ENCODE measurements at regions not wholly inside any gene's neighbourhood (a gene's known extent, or its start where the extent isn't known, plus 50 kb on each side); places are given as distances from the start of the nearest gene placed in this dataset.

DNA sequence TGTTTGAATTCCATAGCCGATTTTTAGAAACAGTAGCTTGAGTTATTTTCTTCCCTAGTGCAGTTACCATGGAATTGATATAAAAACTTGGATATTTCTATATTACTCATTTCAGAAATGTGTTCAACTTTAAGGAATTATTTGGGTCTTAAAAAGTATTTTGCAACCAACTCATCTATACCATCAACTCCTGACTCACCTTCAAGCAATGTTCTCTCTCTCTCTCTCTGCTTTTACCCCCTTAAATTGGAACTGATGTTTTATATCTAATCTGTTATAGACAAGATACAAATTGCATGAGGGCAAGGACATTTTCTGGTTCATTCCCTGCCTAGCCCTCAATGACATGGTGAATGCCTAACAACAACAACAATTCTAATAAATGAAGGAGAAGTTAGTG, 214.7 kb upstream of the NRIP1 start:
- Histone ChIP-seq H3K9me1 (ENCODE audit: insufficient read depth, low read length) (no peaks in the 10 kb centered on the region), H3K27me3 (ENCODE audit: control insufficient read depth, insufficient read depth, low read length) (no peaks in the 10 kb centered on the region; the same call in 1 of the 2 replicates), H3K14ac (replicated peaks; ENCODE audit: low read depth, low read length) (no peak overlapping the region), H2AFZ (replicated peaks; ENCODE audit: low read length, poor library complexity) (no peak overlapping the region), H4K20me1 (ENCODE audit: insufficient read depth, low read length) (no peaks in the 10 kb centered on the region), H3K56ac (ENCODE audit: extremely low read depth, insufficient read depth, low read length) (no peak overlapping the region), H2BK5ac (ENCODE audit: low read depth, low read length, poor library complexity, severe bottlenecking) (no peak overlapping the region), H3K4me3 (ENCODE audit: insufficient read depth, low read depth, low read length) (no peak overlapping the region), H3K27ac (ENCODE audit: insufficient read depth, low read length) (no peak overlapping the region), H2AK5ac (ENCODE audit: low read depth, low read length) (no peak overlapping the region), H2BK120ac (ENCODE audit: low read depth, low read length) (no peak overlapping the region), H4K91ac (ENCODE audit: insufficient read depth, low read depth, low read length) (no peak overlapping the region), H3K18ac (ENCODE audit: low read depth, low read length) (no peak overlapping the region), H3K4ac (ENCODE audit: low read depth, low read length) (no peak overlapping the region), H3K79me1 (ENCODE audit: low read depth in 1 of 2, low read length in 2 of 2) (no peaks in the 10 kb centered on the region), H2AK9ac (replicated peaks; ENCODE audit: low read depth, low read length, poor library complexity) (no peak overlapping the region), H3K4me2 (ENCODE audit: low read depth, low read length) (no peak overlapping the region), H2BK15ac (ENCODE audit: low read depth, low read length) (no peak overlapping the region), H3K23ac (ENCODE audit: low read depth, low read length) (no peak overlapping the region), H2BK20ac (ENCODE audit: low read depth, low read length) (no peak overlapping the region), H3K4me1 (ENCODE audit: control insufficient read depth, insufficient read depth, low read length) (no peaks in the 10 kb centered on the region), H4K8ac (ENCODE audit: low read depth in 2 of 2, low read length in 2 of 2) (no peak overlapping the region), H4K5ac (ENCODE audit: low read depth, low read length) (no peak overlapping the region), H3K9ac (ENCODE audit: low read depth, low read length) (no peak overlapping the region), H3K9me3 (ENCODE audit: control insufficient read depth, insufficient read depth, low read length) (no peaks in the 10 kb centered on the region), H3K36me3 (ENCODE audit: control insufficient read depth, insufficient read depth, low read length) (no peaks in the 10 kb centered on the region)
- ChIA-PET CTCF (no interaction called here), POLR2A (ENCODE audit: unreplicated experiment) (no interaction called here)
- no TSS peak for BruUV-seq (replicated peaks)
- in situ Hi-C loops (cut with MboI; ENCODE audit: low sequenced_read_pairs), result no loop called here
- dilution Hi-C loops (cut with HindIII; ENCODE audit: low sequenced_read_pairs, unreplicated experiment), result no loop called here
- intact Hi-C loops (cut with micrococcal nuclease), result no loop called here
- WGBS, 2 experiments (ENCODE audit: extremely low coverage in 2 of 2, insufficient read length in 1 of 2), result no CpG with 5 or more reads among the region's 1 CpG
- no peak for DNase-seq
- TF ChIP-seq BHLHE40 (IDR thresholded peaks at IDR 0.05; ENCODE audit: low read depth, low read length) (no peak), RCOR1 (IDR thresholded peaks at IDR 0.05; ENCODE audit: insufficient replicate concordance, low read length) (no peak), NFE2L2 (IDR thresholded peaks at IDR 0.05; ENCODE audit: low read depth, low read length) (no peak), CEBPB (IDR thresholded peaks at IDR 0.05; ENCODE audit: low read depth, low read length) (no peak), RFX5 (IDR thresholded peaks at IDR 0.05; ENCODE audit: low read depth, low read length) (no peak), SMC3 (IDR thresholded peaks at IDR 0.05; ENCODE audit: low read depth, low read length) (no peak), FOS (IDR thresholded peaks at IDR 0.05; ENCODE audit: low read depth, low read length) (no peak), RAD21 (IDR thresholded peaks at IDR 0.05; ENCODE audit: low read length) (no peak), MAFK (IDR thresholded peaks at IDR 0.05; ENCODE audit: low read depth, low read length) (no peak), CHD1 (IDR thresholded peaks at IDR 0.05; ENCODE audit: low read depth, low read length) (no peak), MXI1 (IDR thresholded peaks at IDR 0.05; ENCODE audit: borderline replicate concordance, low read depth, low read length) (no peak), MAZ (IDR thresholded peaks at IDR 0.05; ENCODE audit: borderline replicate concordance, low read depth, low read length) (no peak), POLR2A (IDR thresholded peaks at IDR 0.05; ENCODE audit: low read depth, low read length) (no peak)
- TF ChIP-seq, protein P1, sequence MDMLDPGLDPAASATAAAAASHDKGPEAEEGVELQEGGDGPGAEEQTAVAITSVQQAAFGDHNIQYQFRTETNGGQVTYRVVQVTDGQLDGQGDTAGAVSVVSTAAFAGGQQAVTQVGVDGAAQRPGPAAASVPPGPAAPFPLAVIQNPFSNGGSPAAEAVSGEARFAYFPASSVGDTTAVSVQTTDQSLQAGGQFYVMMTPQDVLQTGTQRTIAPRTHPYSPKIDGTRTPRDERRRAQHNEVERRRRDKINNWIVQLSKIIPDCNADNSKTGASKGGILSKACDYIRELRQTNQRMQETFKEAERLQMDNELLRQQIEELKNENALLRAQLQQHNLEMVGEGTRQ (IDR thresholded peaks at IDR 0.05; ENCODE audit: low read depth, low read length), result no peak
- TF ChIP-seq, protein P2, sequence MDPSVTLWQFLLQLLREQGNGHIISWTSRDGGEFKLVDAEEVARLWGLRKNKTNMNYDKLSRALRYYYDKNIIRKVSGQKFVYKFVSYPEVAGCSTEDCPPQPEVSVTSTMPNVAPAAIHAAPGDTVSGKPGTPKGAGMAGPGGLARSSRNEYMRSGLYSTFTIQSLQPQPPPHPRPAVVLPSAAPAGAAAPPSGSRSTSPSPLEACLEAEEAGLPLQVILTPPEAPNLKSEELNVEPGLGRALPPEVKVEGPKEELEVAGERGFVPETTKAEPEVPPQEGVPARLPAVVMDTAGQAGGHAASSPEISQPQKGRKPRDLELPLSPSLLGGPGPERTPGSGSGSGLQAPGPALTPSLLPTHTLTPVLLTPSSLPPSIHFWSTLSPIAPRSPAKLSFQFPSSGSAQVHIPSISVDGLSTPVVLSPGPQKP (IDR thresholded peaks at IDR 0.05; ENCODE audit: borderline replicate concordance, low read depth, low read length), result no peak
- TF ChIP-seq, protein P3, sequence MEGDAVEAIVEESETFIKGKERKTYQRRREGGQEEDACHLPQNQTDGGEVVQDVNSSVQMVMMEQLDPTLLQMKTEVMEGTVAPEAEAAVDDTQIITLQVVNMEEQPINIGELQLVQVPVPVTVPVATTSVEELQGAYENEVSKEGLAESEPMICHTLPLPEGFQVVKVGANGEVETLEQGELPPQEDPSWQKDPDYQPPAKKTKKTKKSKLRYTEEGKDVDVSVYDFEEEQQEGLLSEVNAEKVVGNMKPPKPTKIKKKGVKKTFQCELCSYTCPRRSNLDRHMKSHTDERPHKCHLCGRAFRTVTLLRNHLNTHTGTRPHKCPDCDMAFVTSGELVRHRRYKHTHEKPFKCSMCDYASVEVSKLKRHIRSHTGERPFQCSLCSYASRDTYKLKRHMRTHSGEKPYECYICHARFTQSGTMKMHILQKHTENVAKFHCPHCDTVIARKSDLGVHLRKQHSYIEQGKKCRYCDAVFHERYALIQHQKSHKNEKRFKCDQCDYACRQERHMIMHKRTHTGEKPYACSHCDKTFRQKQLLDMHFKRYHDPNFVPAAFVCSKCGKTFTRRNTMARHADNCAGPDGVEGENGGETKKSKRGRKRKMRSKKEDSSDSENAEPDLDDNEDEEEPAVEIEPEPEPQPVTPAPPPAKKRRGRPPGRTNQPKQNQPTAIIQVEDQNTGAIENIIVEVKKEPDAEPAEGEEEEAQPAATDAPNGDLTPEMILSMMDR (conservative IDR thresholded peaks at IDR 0.05; ENCODE audit: low read depth, low read length), result no peak
- no peak for ATAC-seq (ENCODE audit: low read depth)

Measured in IMR-90 (cell line).